Esophagus squamous epithelium (tissue), 4 donors: ENCODE measurements at regions not wholly inside any gene's neighbourhood (a gene's known extent, or its start where the extent isn't known, plus 50 kb on each side); places are given as distances from the start of the nearest gene placed in this dataset.

ENCODE experiments used
- POLR2A ChIP-seq, 4 donors: fragments of 450-650 bp; IDR thresholded peaks; one replicate each; pipeline ENCODE4 v1.6.1; 2017; ENCODE audit warnings: antibody characterized with exemption in 4 of 4, mild to moderate bottlenecking in 4 of 4, moderate library complexity in 3 of 4
- TF ChIP-seq, protein P1 (sequence below), 6 experiments: fragments of 450-650 bp in 4 of 6; fragments of 200-600 bp in 2 of 6; sonication (generic) in 2 of 6; IDR thresholded peaks; one replicate each; pipeline ENCODE4 v1.5.1; 2016 to 2019; ENCODE audit warnings: antibody characterized with exemption in 6 of 6, mild to moderate bottlenecking in 4 of 6, moderate library complexity in 4 of 6

DNA sequence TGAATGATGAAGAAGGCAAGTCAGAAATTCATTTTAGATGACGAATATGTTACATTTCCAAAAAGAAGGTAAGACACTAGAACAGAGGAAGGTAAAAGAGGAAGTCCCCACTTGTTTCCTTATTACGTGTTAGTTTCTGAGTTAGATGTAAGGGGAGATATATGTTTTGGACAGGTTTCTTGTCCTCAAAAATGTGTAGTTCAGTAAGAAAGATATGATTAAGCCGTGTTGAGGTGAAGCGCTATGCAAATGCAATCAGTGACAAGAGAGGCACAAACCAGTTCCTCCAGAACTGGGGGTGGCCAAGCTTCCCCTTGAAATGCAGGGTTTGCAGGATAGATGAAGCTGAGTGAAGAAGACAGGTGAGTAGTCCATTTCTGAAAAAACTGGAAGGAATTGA, 293.3 kb upstream of the RUNX1 start:
- TF ChIP-seq POLR2A (IDR thresholded peaks at IDR 0.05): no peak
- TF ChIP-seq, protein P1, sequence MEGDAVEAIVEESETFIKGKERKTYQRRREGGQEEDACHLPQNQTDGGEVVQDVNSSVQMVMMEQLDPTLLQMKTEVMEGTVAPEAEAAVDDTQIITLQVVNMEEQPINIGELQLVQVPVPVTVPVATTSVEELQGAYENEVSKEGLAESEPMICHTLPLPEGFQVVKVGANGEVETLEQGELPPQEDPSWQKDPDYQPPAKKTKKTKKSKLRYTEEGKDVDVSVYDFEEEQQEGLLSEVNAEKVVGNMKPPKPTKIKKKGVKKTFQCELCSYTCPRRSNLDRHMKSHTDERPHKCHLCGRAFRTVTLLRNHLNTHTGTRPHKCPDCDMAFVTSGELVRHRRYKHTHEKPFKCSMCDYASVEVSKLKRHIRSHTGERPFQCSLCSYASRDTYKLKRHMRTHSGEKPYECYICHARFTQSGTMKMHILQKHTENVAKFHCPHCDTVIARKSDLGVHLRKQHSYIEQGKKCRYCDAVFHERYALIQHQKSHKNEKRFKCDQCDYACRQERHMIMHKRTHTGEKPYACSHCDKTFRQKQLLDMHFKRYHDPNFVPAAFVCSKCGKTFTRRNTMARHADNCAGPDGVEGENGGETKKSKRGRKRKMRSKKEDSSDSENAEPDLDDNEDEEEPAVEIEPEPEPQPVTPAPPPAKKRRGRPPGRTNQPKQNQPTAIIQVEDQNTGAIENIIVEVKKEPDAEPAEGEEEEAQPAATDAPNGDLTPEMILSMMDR (IDR thresholded peaks at IDR 0.05): no peak
